PC-9 (cell line): ENCODE measurements at regions not wholly inside any gene's neighbourhood (a gene's known extent, or its start where the extent isn't known, plus 50 kb on each side); places are given as distances from the start of the nearest gene placed in this dataset.

Source experiments
- BruUV-seq: library from RNA; stranded (reverse); fragments of 400-500 nt; replicated peaks from 2 replicates; lab custom pipeline; 2021; lab: Mats Ljungman, UMichigan
- CTCF ChIA-PET: fragments of 300-600 bp; sonication (Branson Sonifier 250); formaldehyde crosslinking; loops from one replicate; lab custom pipeline; 2022; ENCODE audit warnings: antibody characterized with exemption; lab: Charles Lee
- POLR2A ChIA-PET: fragments of 300-600 bp; sonication (Branson Sonifier 250); formaldehyde crosslinking; loops from one replicate; lab custom pipeline; 2022; ENCODE audit warnings: antibody characterized with exemption; ENCODE audit not compliant: unreplicated experiment; lab: Charles Lee
- DNase-seq, 2 experiments: peaks; one replicate each; pipeline versions ENCODE4 v3.0.0 to v3.0.0-alpha.2; 2015 to 2022; ENCODE audit warnings: mixed read lengths in 1 of 2
- H2AFZ ChIP-seq: fragments of 200-600 bp; sonication (generic); 2 replicates; pipeline ENCODE4 v1.8.1; 2017; ENCODE audit warnings: antibody characterized with exemption
- H3F3A ChIP-seq: fragments of 200-600 bp; sonication (generic); 2 replicates; pipeline ENCODE4 v1.8.1; 2017; ENCODE audit warnings: antibody characterized with exemption, mild to moderate bottlenecking, low read depth; ENCODE audit not compliant: insufficient read depth
- H3K27ac ChIP-seq: fragments of 200-600 bp; sonication (generic); 2 replicates; pipeline ENCODE4 v1.6.1; 2016; ENCODE audit warnings: mixed run types
- H3K27me3 ChIP-seq: fragments of 200-600 bp; sonication (generic); 2 replicates; pipeline ENCODE4 v1.6.1; 2016; ENCODE audit warnings: low read depth, mixed run types; ENCODE audit not compliant: insufficient read depth
- H3K36me3 ChIP-seq: fragments of 200-600 bp; sonication (generic); 2 replicates; pipeline ENCODE4 v1.6.1; 2016; ENCODE audit warnings: low read depth, mixed run types
- H3K4me1 ChIP-seq: fragments of 200-600 bp; sonication (generic); replicated peaks from 2 replicates; pipeline ENCODE4 v1.6.1; 2016; ENCODE audit warnings: mixed run types; ENCODE audit not compliant: insufficient read depth
- H3K4me2 ChIP-seq: fragments of 200-600 bp; sonication (generic); 2 replicates; pipeline ENCODE4 v1.6.1; 2017; ENCODE audit warnings: mixed run types
- H3K4me3 ChIP-seq: fragments of 200-600 bp; sonication (generic); 2 replicates; pipeline ENCODE4 v1.6.1; 2016; ENCODE audit warnings: mixed run types
- H3K79me2 ChIP-seq: fragments of 200-600 bp; sonication (generic); 2 replicates; pipeline ENCODE4 v1.6.1; 2017; ENCODE audit warnings: low read depth, mixed run types
- H3K9me2 ChIP-seq: fragments of 200-600 bp; sonication (generic); 2 replicates; pipeline ENCODE4 v1.8.1; 2017; ENCODE audit warnings: mild to moderate bottlenecking; ENCODE audit not compliant: insufficient read depth
- H3K9me3 ChIP-seq: fragments of 200-600 bp; sonication (generic); 2 replicates; pipeline ENCODE4 v1.8.1; 2016; ENCODE audit warnings: low read depth; ENCODE audit not compliant: insufficient read depth
- H4K20me1 ChIP-seq: fragments of 200-600 bp; sonication (generic); 2 replicates; pipeline ENCODE4 v1.8.1; 2017; ENCODE audit not compliant: insufficient read depth
- EZH2 ChIP-seq: fragments of 200-600 bp; sonication (generic); IDR thresholded peaks from 2 replicates; pipeline ENCODE4 v1.8.0; 2017; ENCODE audit warnings: antibody characterized with exemption, low read depth
- intact Hi-C: fragments of 100-400 bp; cut with micrococcal nuclease; formaldehyde crosslinking; loops from one replicate; pipeline ENCODE4 v1.10.0; 2022; ENCODE audit not compliant: unreplicated experiment
- TF ChIP-seq, protein P1 (sequence below): fragments of 200-600 bp; sonication (generic); conservative IDR thresholded peaks from 2 replicates; pipeline ENCODE4 v1.6.1; 2017; ENCODE audit warnings: mixed run types, antibody characterized with exemption, mild to moderate bottlenecking, moderate library complexity

DNA sequence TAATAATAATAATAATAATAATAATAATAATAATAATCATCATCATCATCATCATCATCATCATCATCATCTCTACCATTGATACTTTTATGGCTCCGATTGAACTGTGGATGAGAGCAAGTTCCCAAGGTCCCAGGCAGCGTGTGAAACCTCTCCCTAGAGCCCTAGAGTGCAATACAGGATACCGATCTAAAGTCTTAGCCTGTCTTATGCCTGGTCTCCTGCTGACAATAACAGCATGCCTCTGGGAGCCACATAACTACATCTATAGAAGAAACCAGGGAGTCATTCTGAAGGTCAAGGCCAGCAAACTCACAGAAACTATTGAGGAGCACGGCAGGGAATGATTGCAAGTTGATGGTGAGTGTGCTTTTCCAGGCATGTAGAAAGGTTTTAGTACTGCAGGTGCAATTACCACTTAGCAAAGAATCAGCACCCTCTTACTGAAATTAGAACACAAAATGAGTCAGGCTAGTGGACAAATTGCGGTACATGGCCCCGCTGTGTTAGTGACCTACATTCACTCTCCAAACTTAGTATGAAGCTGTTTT lies 457.2 kb upstream of the CDH20 start:
- no TSS peak for BruUV-seq
- Histone ChIP-seq H3K27me3 (no peaks in the 10 kb centered on the region), H3K4me3 (no peak overlapping the region), H3K79me2 (no peaks in the 10 kb centered on the region), H3K36me3 (no peaks in the 10 kb centered on the region), H4K20me1 (no peaks in the 10 kb centered on the region), H3F3A (no peaks in the 10 kb centered on the region), H3K4me2 (no peak overlapping the region), H3K27ac (no peak overlapping the region), H3K4me1 (no peaks in the 10 kb centered on the region), H3K9me3 (no peaks in the 10 kb centered on the region), H2AFZ (no peak overlapping the region), H3K9me2 (no peaks in the 10 kb centered on the region)
- ChIA-PET CTCF (no interaction called here), POLR2A (no interaction called here)
- intact Hi-C loops, result no loop called here
- DNase-seq, result no peak
- TF ChIP-seq, protein P1, sequence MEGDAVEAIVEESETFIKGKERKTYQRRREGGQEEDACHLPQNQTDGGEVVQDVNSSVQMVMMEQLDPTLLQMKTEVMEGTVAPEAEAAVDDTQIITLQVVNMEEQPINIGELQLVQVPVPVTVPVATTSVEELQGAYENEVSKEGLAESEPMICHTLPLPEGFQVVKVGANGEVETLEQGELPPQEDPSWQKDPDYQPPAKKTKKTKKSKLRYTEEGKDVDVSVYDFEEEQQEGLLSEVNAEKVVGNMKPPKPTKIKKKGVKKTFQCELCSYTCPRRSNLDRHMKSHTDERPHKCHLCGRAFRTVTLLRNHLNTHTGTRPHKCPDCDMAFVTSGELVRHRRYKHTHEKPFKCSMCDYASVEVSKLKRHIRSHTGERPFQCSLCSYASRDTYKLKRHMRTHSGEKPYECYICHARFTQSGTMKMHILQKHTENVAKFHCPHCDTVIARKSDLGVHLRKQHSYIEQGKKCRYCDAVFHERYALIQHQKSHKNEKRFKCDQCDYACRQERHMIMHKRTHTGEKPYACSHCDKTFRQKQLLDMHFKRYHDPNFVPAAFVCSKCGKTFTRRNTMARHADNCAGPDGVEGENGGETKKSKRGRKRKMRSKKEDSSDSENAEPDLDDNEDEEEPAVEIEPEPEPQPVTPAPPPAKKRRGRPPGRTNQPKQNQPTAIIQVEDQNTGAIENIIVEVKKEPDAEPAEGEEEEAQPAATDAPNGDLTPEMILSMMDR, result no peak
- no peak for TF ChIP-seq EZH2

DNA sequence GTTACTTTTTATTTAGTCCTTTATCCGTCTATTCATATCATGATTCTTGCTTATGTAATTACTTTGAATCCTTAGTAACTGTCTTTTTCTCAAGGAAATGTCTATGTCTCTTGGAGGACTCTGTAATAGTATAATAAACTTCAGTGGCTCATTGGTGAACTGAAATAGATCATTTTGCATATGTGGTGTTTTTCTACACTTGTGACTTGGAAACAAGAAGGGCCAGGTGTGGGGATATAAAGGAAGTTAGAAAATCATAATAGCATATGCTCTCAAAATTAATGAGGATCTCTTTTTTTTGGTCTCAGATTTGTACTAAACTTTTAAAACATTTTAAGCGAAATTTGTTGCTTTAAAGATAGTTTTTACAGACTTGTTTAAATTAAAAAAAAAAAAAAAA lies 453.0 kb upstream of the CDH20 start:
- ChIA-PET POLR2A (no interaction called here), CTCF (no interaction called here)
- Histone ChIP-seq H3K9me3 (no peaks in the 10 kb centered on the region), H3K79me2 (no peaks in the 10 kb centered on the region), H4K20me1 (no peaks in the 10 kb centered on the region), H3F3A (no peaks in the 10 kb centered on the region), H3K9me2 (no peaks in the 10 kb centered on the region), H3K4me2 (no peak overlapping the region), H2AFZ (no peak overlapping the region), H3K27me3 (no peaks in the 10 kb centered on the region), H3K36me3 (no peaks in the 10 kb centered on the region), H3K4me3 (no peak overlapping the region), H3K4me1 (no peaks in the 10 kb centered on the region), H3K27ac (no peak overlapping the region)
- intact Hi-C loops, result no loop called here
- TF ChIP-seq EZH2, result no peak
- TF ChIP-seq, protein P1, result no peak
- BruUV-seq, result no TSS peak
- DNase-seq, result no peak

DNA sequence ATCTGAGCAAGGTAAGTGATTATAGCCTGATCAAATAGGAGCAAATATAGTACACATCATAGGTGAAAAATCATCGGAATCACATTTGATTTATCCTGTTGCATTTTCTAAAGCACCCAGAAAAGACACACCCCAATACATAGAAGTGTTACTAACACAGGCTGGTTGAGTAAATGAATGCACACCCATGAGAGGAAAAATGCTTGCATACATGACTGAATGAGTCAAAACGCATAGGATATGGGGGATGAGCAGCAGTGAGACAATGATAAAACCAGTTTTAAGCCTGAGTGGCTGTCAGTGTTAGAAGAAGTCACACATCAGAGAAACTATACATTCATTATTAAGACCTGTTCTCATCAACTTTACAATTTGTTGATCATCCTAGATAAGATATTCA lies 449.6 kb upstream of the CDH20 start:
- no peak for TF ChIP-seq EZH2
- TF ChIP-seq, protein P1, result no peak
- ChIA-PET POLR2A (no interaction called here), CTCF (no interaction called here)

More for the DNA sequence above, 449.6 kb upstream of the CDH20 start:
- Histone ChIP-seq H2AFZ (no peak overlapping the region), H3K9me2 (no peaks in the 10 kb centered on the region), H3K79me2 (no peaks in the 10 kb centered on the region), H3K27ac (no peak overlapping the region), H3K4me3 (no peak overlapping the region), H4K20me1 (no peaks in the 10 kb centered on the region), H3K36me3 (no peaks in the 10 kb centered on the region), H3K27me3 (no peaks in the 10 kb centered on the region), H3F3A (no peaks in the 10 kb centered on the region), H3K4me2 (no peak overlapping the region), H3K9me3 (no peaks in the 10 kb centered on the region), H3K4me1 (no peaks in the 10 kb centered on the region)
- intact Hi-C loops, result no loop called here
- no TSS peak for BruUV-seq
- no peak for DNase-seq
